Type B pancreatic cell (in vitro differentiated cells): ENCODE measurements at regions not wholly inside any gene's neighbourhood (a gene's known extent, or its start where the extent isn't known, plus 50 kb on each side); places are given as distances from the start of the nearest gene placed in this dataset.

ENCODE experiments used
- DNase-seq: peaks from one replicate; pipeline ENCODE4 v3.0.0; 2021; ENCODE audit warnings: mixed read lengths; ENCODE audit not compliant: unreplicated experiment; ENCODE audit errors: extremely low spot score
- H3K27ac Mint-ChIP-seq: 2 replicates; pipeline ENCODE4 v1.8.0; 2021; ENCODE audit warnings: mild to moderate bottlenecking, mixed read lengths
- H3K27me3 Mint-ChIP-seq: 2 replicates; pipeline ENCODE4 v1.8.0; 2021; ENCODE audit warnings: mixed read lengths
- H3K36me3 Mint-ChIP-seq: 2 replicates; pipeline ENCODE4 v1.8.0; 2021; ENCODE audit warnings: mixed read lengths
- H3K4me1 Mint-ChIP-seq: one replicate; pipeline ENCODE4 v1.8.0; 2021; ENCODE audit warnings: mixed read lengths; ENCODE audit not compliant: unreplicated experiment
- H3K4me3 Mint-ChIP-seq: 2 replicates; pipeline ENCODE4 v1.8.0; 2021; ENCODE audit warnings: mild to moderate bottlenecking, mixed read lengths
- H3K9me3 Mint-ChIP-seq: 2 replicates; pipeline ENCODE4 v1.8.0; 2021; ENCODE audit warnings: mixed read lengths
- TF ChIP-seq, protein P1 (sequence below): fragments of 200-600 bp; sonication (generic); conservative IDR thresholded peaks from 2 replicates; pipeline ENCODE4 v1.5.0; 2021; ENCODE audit warnings: antibody characterized with exemption, mild to moderate bottlenecking

DNA sequence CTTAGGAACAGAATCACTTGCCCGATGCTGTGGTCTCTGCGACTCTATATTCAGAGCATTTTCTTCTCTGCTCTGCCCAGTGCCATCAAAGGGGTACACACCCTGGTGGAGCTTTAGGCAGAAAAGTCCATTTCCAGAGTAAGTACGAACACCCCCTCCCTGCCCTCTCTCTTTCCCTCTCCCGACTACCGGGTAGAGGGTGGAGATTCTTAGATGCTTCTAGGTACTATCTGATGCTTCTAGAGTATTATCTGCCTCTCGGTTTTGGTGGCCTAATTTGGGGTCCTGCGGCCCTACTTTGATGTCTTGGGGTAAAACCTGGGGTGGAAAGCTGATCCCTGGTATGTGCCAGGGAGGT lies 245.4 kb upstream of the SOX4 start:
- Mint-ChIP-seq H3K9me3 (no peaks in the 10 kb centered on the region), H3K4me1 (peaks cover 32% of the 10 kb centered on the region), H3K27ac (no peak overlapping the region), H3K4me3 (no peak overlapping the region), H3K27me3 (no peaks in the 10 kb centered on the region), H3K36me3 (no peaks in the 10 kb centered on the region)
- no peak for DNase-seq
- TF ChIP-seq, protein P1, sequence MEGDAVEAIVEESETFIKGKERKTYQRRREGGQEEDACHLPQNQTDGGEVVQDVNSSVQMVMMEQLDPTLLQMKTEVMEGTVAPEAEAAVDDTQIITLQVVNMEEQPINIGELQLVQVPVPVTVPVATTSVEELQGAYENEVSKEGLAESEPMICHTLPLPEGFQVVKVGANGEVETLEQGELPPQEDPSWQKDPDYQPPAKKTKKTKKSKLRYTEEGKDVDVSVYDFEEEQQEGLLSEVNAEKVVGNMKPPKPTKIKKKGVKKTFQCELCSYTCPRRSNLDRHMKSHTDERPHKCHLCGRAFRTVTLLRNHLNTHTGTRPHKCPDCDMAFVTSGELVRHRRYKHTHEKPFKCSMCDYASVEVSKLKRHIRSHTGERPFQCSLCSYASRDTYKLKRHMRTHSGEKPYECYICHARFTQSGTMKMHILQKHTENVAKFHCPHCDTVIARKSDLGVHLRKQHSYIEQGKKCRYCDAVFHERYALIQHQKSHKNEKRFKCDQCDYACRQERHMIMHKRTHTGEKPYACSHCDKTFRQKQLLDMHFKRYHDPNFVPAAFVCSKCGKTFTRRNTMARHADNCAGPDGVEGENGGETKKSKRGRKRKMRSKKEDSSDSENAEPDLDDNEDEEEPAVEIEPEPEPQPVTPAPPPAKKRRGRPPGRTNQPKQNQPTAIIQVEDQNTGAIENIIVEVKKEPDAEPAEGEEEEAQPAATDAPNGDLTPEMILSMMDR = no peak

DNA sequence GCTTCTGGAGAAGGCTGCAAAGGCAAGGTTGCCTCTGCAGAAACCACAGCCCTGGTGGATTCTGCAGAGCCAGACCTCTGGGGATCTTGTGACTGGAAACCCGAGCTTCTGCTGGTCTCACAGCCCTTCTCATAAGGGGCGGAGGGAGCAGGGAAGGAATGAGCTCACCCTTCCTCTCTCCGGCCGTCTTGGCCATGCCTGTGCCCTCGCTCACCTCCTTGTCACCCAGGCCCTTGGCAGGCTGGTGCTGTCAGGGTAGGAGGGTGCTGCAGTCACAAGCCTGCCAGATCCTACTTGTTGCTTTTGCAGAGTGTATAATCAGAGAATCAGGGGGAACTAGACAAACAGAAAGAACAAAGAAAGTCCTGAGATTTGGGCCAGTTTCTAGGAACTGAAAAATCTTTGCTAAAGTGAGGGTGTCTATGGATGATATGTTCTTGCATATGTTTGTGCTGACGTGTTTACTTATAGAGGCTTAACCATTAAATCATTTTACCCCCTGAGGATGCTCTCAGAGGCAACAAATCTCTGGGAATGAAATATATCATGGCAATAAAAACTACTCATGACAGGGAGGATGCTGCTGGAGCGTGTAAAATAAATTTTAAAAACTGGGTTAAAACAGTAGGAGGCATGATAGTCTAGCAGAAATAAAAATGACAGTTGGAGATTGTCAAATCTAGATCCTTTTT lies 244.9 kb upstream of the SOX4 start:
- Mint-ChIP-seq H3K9me3 (no peaks in the 10 kb centered on the region), H3K36me3 (no peaks in the 10 kb centered on the region), H3K4me3 (peak overlapping the region; percentile 7), H3K27me3 (no peaks in the 10 kb centered on the region), H3K4me1 (peaks cover 32% of the 10 kb centered on the region), H3K27ac (no peak overlapping the region)
- no peak for DNase-seq
- TF ChIP-seq, protein P1 = no peak

DNA sequence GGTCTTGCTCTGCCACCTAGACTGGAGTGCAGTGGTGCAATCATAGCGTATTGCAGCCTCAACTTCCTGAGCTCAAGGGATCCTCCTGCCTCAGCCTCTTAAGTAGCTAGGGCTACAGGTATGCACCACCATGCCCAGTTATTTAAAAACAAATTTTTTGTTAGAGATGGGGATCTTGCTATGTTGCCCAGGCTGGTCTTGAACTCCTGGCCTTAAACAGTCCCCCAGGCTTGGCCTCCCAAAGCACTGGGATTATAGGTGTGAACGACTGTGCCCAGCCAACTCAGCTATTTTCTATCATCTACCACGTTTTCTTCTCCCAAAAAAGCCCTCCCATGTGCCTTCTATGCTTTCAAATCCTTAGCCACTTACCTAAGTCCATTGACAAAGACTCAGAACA lies 243.7 kb upstream of the SOX4 start:
- DNase-seq = no peak
- TF ChIP-seq, protein P1 = no peak
- Mint-ChIP-seq H3K9me3 (peaks cover 6% of the 10 kb centered on the region), H3K27ac (no peak overlapping the region), H3K27me3 (no peaks in the 10 kb centered on the region), H3K4me3 (no peak overlapping the region), H3K4me1 (peaks cover 39% of the 10 kb centered on the region), H3K36me3 (no peaks in the 10 kb centered on the region)

GRCh38 chr6:21350926-21351325 lies 242.6 kb upstream of the SOX4 start:
- no peaks in the 10 kb centered on the region for H3K36me3 Mint-ChIP-seq
- peaks cover 14% of the 10 kb centered on the region for H3K9me3 Mint-ChIP-seq
- no peaks in the 10 kb centered on the region for H3K27me3 Mint-ChIP-seq
- no peak for DNase-seq
- no peak overlapping the region for H3K4me3 Mint-ChIP-seq
- H3K4me1 Mint-ChIP-seq = peaks cover 43% of the 10 kb centered on the region
- H3K27ac Mint-ChIP-seq = peak overlapping the region; percentile 37
- TF ChIP-seq, protein P1 = no peak

DNA sequence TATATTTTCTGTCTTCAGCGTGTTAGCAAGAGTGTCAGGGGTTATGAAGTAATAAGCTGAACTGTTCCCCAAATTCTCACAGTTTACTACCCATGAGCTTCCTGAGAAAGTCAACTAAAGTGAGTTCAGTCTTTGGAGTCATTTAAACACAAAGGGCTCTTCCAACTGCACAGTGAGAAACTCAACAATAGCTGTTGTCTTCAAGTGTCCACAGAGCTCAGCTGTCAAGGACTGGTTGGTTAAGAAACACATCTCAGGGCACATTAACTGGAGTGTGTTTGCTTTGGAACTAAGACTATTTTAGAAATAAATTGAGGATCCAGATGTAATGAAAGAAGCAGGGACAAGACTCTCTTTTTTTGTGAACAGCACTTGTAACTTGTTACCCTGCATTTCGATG lies 241.4 kb upstream of the SOX4 start:
- Mint-ChIP-seq H3K4me3 (no peak overlapping the region), H3K27ac (no peak overlapping the region), H3K36me3 (no peaks in the 10 kb centered on the region), H3K9me3 (peaks cover 21% of the 10 kb centered on the region), H3K4me1 (peaks cover 47% of the 10 kb centered on the region), H3K27me3 (no peaks in the 10 kb centered on the region)
- DNase-seq = no peak
- TF ChIP-seq, protein P1 = no peak
